ENCODE measurements at regions not wholly inside any gene's neighbourhood (a gene's known extent, or its start where the extent isn't known, plus 50 kb on each side); places are given as distances from the start of the nearest gene placed in this dataset.

DNA sequence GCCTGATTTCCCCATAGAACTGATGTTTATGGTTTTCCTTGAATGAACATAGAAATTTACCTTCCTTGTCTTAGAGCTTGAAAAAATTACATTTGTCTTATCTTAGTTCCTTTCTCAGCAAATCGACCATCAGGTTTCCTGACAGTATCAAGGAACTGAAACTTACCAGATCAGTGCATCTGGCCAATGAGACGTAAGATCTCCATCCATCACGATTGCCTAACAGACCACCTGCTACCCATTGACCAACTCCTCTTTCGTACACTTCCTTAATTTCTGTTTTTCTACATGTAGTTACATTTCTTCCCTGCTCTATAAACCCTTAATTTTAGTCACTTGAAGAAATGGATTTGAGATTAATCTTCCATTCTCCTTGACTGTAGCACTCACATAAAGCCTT lies 57.4 kb upstream of the TMPRSS15 start:
- no peak for DNase-seq

DNA sequence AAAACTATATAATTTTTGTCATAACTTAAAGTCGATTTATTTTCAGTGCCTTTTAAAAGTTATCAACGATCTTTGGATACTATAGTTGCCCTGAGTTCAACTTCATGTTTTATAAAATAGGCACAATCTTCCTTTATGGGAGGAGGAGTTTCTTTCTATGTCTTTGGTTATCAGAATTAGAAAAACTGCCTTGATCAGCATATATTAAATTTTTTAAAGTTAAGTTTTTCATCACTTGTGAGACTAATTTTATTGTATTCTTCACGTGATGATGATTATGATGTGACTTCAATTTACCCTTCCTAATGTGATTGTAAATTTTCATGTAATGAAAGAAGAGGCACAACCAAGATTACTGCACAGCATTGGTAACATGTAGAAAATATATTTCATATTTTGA lies 58.2 kb upstream of the TMPRSS15 start:
- DNase-seq: no peak

GRCh38 chr21:18467715-18468114 lies 64.1 kb upstream of the TMPRSS15 start:
- DNase-seq: no peak

- no peak for DNase-seq
These were observed 65.2 kb upstream of the TMPRSS15 start for GRCh38 chr21:18468790-18469189.

- no peak for DNase-seq
These were observed 73.1 kb upstream of the TMPRSS15 start for GRCh38 chr21:18476639-18477038.

DNA sequence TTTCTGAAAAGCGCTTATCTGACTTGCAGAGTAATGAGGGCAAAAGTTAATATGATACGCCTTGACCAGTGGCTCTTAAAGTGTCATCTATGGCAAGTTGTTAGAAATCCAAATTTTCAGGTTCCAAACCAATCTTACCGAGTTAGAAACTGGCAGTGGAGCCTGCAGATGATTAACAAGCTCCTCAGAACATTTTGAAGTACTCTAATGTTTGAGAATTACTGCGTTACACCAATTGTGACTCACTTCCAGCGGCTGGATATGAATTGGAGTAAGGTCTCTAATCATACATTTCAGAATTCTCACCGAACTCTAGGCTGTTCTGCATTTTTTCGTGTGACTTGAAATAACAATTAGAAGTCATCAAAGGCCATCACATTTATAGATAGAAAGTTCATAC lies 73.5 kb upstream of the TMPRSS15 start:
- no peak for DNase-seq

GRCh38 chr21:18478513-18478912 lies 74.9 kb upstream of the TMPRSS15 start:
- DNase-seq: no peak

DNA sequence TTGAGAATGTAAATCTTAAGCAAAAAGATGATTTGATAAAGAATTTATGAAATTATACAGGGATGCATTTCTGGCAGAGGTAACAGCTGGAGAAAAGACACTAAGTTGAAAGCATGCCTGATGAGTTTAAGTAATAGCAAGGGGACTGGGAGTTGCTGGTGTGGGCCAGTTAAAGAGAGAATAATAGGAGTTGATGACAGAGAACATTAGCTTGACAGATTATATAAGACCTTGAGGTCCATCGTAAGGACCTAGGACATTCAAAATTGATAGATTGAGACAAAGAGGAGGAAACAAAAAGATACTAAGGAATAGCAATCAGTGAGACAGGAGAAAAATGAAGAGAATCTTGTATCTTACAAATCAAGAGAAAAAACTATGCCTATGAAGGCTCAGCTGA lies 84.7 kb upstream of the TMPRSS15 start:
- DNase-seq: no peak

DNA sequence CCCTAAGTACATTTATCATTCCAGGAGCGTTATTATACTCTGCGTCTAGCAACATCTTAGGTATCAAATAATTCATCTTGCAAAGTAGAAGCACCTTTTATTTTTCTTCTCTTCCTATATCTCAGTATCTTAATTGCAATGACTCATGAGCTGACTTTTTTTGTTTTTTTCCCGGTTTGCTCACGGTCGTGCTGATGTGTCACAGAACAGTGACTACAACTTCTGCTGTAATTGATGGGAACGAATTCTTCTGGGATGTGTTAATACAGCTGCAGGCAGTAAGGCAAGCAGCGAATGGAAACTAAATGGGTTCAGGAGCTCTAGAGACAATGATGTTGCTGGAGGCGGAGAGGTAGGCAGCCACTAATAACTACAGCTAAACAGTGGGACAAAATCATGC lies 89.8 kb upstream of the TMPRSS15 start:
- no peak for DNase-seq

DNA sequence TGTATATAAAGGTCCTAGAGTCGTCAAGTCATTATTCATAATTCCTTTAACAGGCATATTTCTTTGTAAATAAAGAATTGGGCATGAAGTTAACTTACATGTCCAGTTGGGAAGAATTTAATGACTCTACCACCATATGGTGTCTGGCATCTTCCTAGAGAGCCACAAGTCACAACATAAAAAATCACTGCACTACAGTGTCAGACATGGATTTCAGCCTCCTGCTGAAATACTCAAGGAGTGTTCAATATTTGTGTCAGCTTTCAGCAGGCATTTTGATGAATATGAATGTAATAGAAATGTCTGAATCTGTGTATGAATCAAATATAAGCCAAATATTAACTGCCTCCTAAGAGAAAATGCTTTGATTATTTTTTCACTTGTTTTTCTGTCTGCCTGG lies 91.9 kb upstream of the TMPRSS15 start:
- no peak for DNase-seq

GRCh38 chr21:18498431-18498830 lies 94.8 kb upstream of the TMPRSS15 start:
- no peak for DNase-seq

DNA sequence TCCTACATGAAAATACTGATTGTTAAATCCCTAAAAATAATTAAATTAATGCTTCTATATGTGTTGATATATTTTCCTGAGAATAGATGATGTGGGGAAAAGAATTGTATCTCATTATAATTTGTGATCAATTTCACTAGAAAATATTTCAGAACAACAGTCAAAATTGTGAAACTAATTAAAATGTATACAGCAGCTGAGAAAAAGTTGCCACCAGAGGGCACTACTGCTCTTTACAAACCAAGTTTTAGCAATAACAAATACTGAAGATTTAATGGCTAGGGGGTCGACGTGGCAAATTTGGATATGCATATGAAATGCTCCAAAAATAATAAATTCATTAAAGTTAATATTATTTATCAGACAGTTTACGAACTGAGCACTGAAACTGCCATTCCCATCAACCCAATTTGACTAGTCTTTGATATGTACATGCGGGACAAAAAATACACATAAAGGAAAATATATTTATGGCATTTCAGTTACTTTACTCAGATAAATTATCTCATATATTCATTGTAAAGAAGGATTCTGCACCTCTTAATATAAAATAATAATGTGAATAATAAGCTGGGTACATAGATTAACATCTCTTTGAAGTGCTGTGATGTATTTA lies 96.3 kb upstream of the TMPRSS15 start:
- DNase-seq: peak in 1 of 2 experiments; percentile 1

GRCh38 chr21:18518054-18518481 lies 114.5 kb upstream of the TMPRSS15 start:
- no peak for DNase-seq

DNA sequence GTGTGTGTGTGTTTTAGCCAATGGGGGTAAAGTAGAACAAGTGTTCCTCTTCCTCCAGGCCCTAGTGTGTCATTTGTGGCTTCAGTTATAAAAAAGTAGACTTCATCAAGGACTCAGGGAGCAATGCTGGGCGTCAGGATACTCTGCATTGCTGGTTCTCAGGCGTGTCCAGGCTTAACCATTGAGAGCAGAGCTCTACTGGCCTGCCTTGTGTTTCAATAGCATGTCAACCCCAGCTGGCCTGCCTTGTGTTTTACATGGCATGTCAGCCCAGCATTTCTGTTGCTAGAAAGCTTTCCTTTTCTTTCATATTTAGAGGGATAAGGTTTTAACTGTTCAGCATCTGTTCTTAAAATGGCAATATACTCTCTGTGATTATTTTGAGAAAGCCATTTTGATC lies 117.6 kb upstream of the TMPRSS15 start:
- DNase-seq: no peak

DNA sequence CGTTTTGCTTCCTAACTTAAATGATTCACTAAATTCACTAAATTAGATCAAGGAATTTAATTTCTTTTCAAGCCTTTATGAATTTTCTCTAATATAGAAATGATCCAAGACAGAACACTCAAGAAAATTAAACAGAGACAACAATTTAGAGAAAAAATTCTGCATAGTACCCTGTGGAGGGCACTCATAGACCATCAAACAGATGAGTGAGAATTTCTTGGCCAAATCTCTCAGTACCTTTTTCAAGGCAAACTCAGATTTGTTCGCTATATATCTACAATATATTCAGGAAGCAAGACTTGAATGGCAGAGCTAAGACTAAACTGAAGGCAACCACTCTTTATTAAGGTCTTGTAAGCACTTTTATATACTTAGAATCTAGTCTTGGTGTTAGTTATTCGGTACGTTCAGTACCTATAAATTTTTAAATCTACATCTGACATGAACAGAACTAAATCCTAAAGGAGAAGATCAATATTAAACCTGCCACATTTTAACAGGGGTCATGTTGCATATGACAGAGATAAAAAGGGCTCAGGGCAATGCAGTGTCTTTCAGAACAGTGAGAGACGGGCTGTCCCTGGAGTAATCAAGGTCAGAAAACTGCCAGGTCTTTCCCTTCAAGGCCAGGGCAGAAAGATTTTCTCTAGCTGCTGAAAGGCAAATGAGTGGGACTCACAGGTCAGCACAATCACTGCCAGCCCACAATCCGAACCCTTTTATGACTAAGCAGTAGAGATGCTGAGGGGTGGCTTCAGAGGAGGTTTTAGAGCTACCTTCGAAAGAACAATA lies 118.8 kb upstream of the TMPRSS15 start:
- no peak for DNase-seq

DNA sequence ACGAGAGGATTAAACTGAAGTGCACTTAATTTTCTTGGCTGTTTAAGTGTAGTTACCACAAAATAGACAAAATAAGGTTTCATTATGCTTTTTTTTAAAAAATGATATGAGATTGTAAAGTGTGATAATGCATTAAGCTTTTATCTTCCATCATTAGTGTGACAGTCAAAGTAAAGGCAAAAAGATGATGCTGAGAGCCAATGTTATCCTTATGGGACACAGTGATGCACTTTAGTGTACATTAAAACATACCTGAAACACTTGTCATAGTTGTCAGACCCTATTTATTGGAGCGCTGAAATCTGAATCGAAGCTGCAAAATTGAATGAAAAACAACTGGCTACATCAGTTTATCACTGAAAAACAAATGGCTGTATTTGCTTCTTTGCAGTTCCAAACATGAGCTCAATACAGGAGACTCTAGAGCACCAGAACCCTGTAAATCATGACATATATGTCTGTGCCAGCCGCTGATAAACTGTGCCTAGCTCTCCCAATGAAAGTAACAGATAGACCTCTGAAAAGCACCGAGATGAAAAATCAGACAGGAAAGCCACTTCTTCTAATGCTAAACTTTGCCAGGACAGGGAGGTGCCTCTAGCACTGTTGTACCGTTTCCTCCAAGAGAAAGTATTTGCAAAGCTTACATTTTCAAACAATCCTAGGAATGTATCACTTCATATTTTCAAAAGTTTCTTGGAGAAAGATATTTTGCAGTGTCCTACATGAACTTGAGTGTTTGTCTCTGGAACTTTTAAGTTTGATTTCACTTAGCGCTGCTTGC lies 120.7 kb upstream of the TMPRSS15 start:
- DNase-seq: no peak

DNA sequence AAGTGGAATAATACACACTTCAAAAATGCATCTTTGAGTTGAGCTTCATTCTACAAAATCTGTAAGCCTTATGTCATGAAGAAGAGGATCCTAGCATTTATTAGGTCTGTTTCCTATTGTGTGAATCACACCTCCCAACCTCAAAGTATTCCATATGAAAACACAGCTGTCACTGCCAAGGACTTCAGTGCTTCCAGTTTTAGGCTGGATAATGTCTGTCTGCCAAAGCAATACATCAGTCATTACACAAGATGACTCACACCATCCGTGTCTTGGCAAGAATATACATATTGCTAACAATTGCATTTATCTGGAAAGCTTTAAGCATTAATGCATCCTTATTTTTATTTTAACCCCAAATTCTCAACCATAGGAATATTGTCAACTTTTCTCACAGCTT lies 125.7 kb upstream of the TMPRSS15 start:
- no peak for DNase-seq

DNA sequence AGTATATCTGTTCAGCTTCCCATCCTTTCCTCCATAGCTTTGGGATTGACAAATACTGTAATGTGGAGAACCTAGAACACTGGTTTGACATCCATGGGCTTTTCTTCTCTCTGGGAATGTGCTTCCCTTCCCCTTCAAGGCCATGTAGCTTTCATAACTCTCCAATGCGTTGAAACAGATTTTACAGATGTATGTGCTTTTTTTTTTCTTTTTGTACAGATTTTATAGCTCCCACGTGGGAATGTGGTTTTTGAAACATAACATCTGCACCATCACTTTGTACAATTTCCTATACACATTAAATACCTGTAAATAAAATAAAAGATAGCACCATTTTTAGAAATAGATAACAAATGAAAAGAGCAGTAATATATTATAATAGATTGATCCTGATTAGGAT lies 138.5 kb upstream of the TMPRSS15 start:
- DNase-seq: no peak

GRCh38 chr21:18545908-18546307 lies 142.3 kb upstream of the TMPRSS15 start:
- no peak for DNase-seq

DNA sequence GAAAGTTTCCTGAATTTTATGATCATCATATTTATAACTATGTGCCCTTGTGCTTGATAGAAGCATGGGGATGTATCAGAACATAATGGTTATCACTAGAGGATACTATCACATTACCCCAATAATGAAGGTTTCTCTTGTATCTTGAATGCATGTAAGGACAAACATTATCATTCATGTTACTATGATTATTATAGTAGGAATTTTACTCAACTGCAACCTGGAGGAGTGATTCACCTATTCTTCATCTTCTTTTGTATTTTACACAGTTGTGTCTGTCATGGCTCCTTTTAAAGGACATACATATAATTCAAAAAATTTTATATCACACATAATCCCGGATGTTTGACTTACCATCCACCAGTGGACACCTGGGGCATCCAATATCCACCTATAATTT lies 143.8 kb upstream of the TMPRSS15 start:
- no peak for DNase-seq

- no peak for DNase-seq
These were observed 144.7 kb upstream of the TMPRSS15 start for GRCh38 chr21:18548249-18548648.

DNA sequence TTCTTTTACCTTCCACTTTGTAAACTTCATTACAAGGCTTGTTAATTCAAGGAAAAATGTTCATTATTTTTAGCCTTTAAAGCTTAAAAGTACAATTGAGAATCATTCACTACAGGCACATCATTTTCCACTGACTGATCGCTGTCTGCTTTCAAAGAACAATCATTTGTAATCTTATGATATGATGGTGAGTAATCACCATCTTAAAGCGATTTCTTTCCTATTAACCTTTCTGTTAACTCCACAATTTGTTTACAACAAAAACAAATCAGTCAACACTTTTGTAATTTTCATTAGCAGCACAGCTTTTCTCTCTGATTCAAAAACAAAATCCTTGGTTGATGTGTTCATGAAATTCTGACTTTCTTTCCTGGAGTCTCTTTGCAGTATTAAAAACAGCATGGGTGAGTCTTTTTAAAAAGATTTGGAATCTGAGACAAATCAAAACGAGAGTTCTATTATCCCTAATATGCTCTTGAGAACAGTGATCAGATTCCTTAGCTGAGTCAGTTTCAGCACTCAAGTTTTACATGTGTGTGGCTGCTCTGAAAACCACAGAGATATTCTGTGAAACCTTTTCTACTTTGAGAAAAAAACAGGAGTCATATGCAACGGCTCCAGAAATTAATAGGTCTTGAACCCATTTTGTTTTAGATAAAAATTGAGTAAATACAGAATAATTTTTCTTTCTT lies 145.8 kb upstream of the TMPRSS15 start:
- no peak for DNase-seq

DNA sequence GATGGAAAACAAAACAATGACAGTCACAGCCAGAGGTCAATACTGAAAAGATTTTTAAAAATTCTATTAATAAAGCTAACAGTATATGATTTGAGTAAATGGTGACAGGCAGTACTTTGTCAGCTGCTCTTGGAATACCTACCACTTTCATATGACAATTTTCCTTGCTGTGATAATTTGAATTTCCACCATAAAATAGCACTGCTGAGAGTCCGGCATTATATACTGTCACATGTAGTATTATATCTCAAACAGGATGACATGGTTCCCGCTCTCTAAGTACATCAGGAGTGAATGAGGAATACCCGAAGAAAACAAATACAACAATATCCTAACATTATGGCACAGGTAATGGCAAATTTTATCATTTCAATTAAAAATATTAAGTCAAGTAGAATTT lies 146.8 kb upstream of the TMPRSS15 start:
- DNase-seq: no peak

Data from NCI-H187 (cell line).